ENCODE measurements at regions not wholly inside any gene's neighbourhood (a gene's known extent, or its start where the extent isn't known, plus 50 kb on each side); places are given as distances from the start of the nearest gene placed in this dataset.
"Not testable (repeated sequence)": the region's sequence is repeated elsewhere in the genome, so short reads cannot be mapped to it uniquely, and the experiment has no call there.

GRCh38 chr6:9057937-9058336 lies 622.6 kb upstream of the SLC35B3 start:
- DNase-seq = no peak

GRCh38 chr6:9056556-9056955 lies 621.2 kb upstream of the SLC35B3 start:
- DNase-seq = no peak

GRCh38 chr6:9044426-9044825 lies 609.1 kb upstream of the SLC35B3 start:
- DNase-seq = no peak

DNA sequence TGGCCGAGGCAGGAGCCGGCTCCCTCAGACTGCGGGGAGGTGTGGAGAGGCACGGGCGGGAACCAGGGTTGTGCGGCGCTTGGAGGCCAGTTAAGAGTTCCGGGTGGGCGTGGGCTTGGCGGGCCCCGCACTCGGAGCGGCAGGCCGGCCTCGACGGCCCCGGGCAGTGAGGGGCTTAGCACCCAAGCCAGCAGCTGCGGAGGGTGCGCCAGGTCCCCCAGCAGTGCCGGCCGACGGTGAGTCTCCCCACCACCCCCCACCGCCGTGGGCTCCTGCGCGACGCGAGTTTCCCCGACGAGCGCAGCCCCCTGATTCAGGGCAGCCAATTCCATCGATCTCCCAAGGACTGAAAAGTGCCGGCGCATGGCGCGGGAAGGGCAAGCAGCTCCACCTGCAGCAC lies 605.4 kb upstream of the SLC35B3 start:
- DNase-seq = no peak

DNA sequence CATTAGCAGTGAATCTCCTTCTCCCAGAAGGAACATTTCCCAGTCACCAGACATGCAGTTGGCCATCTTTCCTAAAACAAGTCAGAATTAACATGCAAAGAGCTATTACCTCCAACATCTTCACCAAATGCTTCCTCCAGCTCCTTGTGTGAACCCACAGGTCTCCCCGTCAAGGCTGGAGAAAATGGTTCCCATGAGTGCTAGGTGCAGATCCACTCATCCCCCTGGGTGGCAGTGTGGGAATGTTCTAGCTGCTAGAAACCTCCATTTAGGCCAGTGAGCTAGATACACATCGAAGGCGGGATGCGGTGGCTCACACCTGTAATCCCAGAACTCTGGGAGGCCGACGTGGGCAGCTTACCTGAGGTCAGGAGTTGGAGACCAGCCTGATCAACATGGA lies 603.9 kb upstream of the SLC35B3 start:
- no peak for DNase-seq

DNA sequence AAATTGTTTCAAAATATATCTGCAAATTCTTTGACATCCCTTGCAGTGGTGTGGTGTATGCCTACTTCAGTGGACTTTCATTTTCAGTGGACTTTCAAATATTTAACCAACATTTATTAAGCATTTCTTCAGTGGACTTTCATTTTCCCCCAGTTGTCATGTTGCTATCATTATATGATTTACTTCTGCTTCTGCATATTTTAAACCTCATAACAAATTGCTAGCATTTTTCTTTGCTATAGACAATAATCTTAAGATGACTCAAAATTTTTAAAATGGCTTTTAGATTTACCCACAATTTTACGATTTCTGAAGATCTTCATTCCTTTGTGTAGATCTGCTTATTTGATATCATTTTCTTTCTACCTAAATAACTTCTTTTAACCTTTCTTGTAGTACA lies 592.7 kb upstream of the SLC35B3 start:
- DNase-seq = no peak

GRCh38 chr6:9025796-9026394 lies 590.5 kb upstream of the SLC35B3 start:
- no peak for DNase-seq

- no peak for DNase-seq
Observed at GRCh38 chr6:9025228-9025627, 589.9 kb upstream of the SLC35B3 start.

DNA sequence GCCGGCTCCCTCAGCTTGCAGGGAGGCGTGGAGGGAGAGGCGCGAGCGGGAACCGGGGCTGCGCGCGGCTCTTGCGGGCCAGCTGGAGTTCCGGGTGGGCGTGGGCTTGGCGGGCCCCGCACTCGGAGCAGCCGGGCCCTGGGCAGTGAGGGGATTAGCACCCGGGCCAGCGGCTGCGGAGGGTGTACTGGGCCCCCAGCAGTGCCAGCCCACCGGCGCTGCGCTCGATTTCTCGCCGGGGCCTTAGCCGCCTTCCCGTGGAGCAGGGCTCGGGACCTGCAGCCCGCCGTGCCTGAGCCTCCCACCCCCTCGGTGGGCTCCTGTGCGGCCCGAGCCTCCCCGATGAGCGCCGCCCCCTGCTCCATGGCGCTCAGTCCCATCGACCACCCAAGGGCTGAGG lies 588.9 kb upstream of the SLC35B3 start:
- not testable (repeated sequence) for DNase-seq

DNA sequence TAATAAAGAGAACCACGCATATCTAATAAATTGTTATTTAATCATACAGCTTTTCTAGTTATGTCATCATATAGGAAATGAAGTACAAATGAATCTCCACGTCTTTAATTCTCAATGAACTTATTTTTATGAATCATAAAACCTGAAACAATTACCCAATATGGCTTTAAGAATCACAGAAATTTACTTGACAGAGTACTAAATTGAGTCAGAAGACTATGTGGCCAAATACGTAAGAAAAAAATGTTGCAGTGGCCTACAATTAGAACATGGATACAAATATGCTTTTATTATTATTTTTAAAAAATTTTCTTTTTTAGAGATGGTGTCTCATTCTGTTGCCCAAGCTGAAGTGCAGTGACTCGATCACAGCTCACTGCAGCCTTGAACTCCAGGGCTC lies 584.7 kb upstream of the SLC35B3 start:
- no peak for DNase-seq

DNA sequence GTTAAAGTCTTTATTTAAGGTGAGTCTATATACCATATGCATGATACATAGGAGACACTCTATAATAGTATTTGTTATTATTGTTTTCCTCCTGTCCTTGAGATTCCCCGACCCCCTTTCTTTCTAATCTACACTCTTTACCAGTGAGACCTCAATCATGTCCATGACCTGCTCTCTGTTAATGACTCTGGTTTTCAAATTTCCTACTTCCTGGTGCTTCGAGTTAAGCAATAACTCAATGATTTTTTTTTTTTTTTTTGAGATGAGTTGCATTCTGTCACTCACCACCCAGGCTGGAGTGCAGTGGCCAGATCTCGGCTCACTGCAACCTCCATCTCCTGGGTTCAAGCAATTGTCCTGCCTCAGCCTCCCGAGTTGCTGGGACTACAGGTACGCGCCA lies 574.6 kb upstream of the SLC35B3 start:
- DNase-seq = no peak

DNA sequence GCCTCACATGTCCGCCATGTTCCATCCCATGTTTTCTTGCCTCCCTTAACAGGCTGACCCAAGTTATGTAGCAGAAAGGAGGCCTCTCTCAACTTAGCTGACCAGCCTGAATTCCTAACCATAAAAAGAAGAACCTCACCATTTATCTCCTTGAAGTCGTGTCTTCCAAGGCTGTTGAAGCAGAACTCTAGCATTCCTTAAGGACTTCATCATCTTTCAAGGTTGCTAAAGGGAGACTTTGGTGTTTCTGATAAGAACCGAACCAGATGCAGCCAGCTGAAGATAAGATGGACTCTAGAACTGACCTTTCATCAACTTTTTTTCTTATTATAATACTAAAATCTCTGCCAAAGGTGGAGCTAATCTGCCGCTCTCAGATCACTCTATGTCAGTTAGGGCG lies 571.7 kb upstream of the SLC35B3 start:
- no peak for DNase-seq

DNA sequence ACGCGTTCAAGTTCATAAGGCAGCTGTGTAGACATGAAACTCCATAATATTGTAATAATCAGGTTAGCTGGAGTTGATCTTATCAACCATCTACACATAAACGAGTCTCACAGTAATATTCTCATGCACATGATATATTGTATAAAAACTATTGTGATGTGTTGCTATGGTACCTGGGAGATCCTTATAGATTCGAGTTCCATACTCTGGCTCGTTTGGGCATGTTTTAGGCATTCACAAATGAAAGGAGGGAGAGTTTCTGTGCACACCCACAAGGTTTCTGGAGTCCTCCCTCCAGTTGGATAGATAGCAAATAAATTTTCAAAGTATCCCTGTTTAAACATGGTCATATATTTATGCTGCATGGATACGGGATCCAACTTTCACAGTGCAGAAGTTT lies 567.5 kb upstream of the SLC35B3 start:
- no peak for DNase-seq

DNA sequence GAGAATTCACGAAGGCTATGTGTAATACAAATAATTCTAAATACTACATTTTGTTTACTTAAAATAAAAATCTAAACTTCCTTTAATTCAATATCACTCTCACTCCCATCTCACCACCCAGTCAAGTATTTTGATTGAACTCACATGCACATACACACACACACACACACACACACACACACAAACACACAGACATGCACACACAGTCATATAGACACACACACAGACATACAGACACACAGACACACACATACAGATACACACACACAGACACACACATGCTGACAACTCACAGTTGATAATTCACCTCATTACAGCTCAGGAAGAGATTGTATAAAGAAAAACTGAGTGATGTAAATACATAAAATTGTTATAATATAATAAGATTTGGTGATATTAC lies 559.8 kb upstream of the SLC35B3 start:
- DNase-seq = no peak

DNA sequence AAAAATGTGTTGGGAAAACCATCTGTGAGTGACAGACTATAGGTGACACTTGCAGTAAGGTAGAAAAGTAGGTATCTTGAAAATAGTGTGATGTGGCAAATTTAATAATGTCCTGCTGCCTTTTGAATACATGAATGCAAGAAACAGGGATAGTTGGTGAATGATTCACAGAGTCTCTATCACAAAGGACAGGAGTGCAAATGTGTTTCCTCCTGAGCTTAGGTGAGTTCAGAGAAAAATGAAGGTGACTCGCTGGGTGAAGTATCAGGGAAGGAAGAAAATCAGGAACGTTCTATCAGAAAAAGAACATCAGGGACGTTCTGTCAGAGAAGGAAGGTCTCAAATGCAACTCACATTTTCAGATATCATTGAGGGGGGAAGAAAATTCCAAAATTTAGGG lies 557.8 kb upstream of the SLC35B3 start:
- DNase-seq = no peak

DNA sequence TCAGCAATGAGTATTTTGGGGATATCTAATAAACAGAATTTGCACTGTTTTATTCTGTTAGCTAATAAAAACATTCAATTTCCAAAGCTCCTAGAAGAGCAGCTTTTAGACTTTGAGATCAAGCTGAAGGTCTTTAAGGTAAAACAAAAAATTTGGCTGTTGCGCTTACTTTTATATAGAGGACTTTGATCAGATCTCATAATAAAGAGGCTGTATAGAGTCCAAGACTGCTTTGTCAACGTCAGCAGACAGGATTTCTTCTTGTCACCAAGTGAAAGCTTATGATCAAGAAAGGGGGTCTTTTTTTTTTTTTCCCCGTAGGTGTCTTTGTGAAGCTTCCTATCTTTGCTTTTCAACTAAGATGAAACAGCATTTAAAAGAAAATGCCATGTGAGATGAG lies 556.5 kb upstream of the SLC35B3 start:
- no peak for DNase-seq

DNA sequence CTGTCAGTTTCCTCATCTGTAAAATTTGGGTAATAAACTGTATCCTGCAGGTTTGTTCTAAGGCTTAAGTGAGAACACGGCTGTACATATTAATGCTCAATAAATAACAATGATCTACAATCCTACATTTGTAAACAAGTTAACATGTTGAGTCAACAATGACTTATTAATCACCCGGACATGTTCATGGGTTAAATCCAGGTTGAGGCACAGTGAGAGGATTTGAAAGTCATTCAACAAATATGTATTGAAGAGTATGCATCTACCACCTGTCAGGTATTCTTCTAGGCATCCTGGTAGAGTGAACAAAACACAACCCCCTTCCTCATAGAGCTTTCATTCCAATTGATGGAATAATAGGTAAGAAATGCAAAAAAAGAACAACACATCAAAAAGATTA lies 554.7 kb upstream of the SLC35B3 start:
- DNase-seq = no peak

- peak in 4 of 5 experiments; percentile 3 to 44 (median 22) for DNase-seq
Observed at GRCh38 chr6:8983202-8983688, 547.9 kb upstream of the SLC35B3 start.

DNA sequence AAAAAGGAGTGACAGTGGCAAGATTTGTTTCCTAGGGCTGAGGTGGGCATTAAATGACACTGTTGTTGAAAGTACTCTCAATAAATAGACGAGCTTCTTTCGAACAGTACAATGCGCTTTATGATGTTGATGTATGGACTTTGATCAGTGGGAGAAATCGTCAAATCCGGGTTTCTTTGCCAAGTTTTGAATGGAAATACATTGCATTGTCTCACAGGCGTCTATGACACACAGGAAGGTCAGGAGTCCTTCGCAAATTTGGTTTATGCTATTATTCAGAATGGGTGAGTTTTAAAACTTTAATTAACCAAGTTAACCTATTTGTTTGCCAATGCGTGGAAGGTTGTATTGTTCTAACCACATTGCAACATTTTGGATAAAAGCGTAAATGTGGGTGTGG lies 547.3 kb upstream of the SLC35B3 start:
- DNase-seq = no peak

- no peak for DNase-seq
Observed at GRCh38 chr6:8973395-8973794, 538.0 kb upstream of the SLC35B3 start.

DNA sequence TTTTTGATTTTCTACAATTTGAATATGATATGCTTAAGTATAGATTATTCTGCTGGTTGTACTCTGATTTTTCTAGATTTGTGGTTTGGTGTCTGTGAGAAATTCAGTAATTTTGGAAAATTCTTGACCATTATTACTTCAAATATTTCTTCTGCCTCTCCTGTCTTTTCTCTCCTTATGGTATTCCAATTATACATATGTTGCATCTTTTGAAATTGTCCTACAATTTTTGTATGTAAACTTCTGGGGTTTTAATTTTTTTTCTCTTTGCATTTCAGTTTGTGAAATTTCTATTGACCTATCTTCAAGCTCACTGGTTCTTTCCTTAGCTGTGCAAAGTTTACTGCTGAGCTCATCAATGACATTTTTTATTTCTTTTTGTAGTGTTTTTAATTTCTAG lies 534.4 kb upstream of the SLC35B3 start:
- no peak for DNase-seq

DNA sequence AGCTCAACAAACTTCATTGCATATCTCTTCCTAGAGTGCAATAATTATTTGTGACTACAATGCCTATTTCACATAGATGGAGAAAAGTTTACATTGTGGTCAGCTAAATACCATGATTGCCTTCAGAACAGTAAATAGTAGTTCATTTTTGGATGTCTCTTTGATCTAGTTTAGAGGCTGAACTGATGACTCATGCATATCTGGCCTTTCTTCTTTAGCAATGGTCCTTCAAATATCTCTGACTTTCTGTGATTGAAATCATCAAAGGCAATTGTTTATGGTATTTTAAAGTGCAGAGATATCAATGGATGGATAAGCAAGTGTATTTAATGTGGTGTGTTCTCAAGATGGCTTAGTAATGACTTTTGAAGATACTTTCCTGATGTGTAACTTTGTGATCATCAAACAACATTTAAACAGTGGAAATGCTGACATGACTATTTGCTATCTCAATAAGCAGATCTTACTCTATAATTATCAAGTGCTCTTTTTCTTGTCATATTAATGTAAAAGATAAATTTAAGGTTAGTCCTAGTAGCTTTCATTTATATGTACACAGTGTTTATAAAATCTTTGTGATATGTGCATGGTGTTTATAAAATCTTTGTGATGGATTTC lies 523.7 kb upstream of the SLC35B3 start:
- DNase-seq = no peak

DNA sequence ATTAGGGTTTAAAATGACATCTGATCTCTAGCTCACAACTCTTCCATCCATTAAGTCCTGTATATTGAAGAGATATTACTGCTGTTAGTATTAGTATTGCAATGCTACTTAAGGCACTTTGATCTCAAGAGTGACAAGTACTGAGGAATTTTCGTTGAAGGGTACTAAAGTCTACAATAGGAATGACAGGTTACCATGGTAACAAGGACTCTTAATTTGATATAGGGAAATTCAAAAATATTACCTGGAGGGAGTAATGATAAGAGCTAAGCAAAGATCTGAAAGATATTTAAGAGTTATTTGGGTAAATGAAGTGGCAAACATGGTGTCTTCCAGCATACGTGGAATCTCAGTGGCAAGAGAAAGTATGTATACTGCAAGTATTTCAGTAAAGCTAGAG lies 518.0 kb upstream of the SLC35B3 start:
- DNase-seq = no peak

- no peak for DNase-seq
Observed at GRCh38 chr6:8948733-8949132, 513.4 kb upstream of the SLC35B3 start.

- DNase-seq = no peak
Observed at GRCh38 chr6:8947900-8948299, 512.6 kb upstream of the SLC35B3 start.
